ENCODE measurements at regions not wholly inside any gene's neighbourhood (a gene's known extent, or its start where the extent isn't known, plus 50 kb on each side); places are given as distances from the start of the nearest gene placed in this dataset.

- TF ChIP-seq POLR2A (IDR thresholded peaks at IDR 0.05; ENCODE audit: low read length), result no peak
- TF ChIP-seq GATA1 (IDR thresholded peaks at IDR 0.05; ENCODE audit: low read depth, low read length), result no peak
These were observed 290.3 kb upstream of the USP9Y start for GRCh38 chrY:12410696-12411095.
